MM.1S (cell line): ENCODE measurements at regions not wholly inside any gene's neighbourhood (a gene's known extent, or its start where the extent isn't known, plus 50 kb on each side); places are given as distances from the start of the nearest gene placed in this dataset.

Experiments
- DNase-seq: peaks from one replicate; pipeline ENCODE4 v3.0.0-alpha.2; 2015
- H2AFZ ChIP-seq: fragments of 300-600 bp; sonication (generic); 2 replicates; pipeline ENCODE4 v1.6.0; 2016; ENCODE audit warnings: antibody characterized with exemption, low read length
- H3F3A ChIP-seq: fragments of 300-600 bp; sonication (generic); 2 replicates; pipeline ENCODE4 v1.6.1; 2016; ENCODE audit warnings: mild to moderate bottlenecking, antibody characterized with exemption, low read length, moderate library complexity, mixed read lengths; ENCODE audit not compliant: insufficient read depth
- H3K27ac ChIP-seq: fragments of 300-600 bp; sonication (generic); 2 replicates; pipeline ENCODE4 v1.5.1; 2016; ENCODE audit warnings: mild to moderate bottlenecking, low read length
- H3K27me3 ChIP-seq: fragments of 300-600 bp; sonication (generic); replicated peaks from 2 replicates; pipeline ENCODE4 v1.6.0; 2016; ENCODE audit warnings: low read length; ENCODE audit not compliant: insufficient read depth
- H3K36me3 ChIP-seq: fragments of 300-600 bp; sonication (generic); replicated peaks from 2 replicates; pipeline ENCODE4 v1.6.1; 2016; ENCODE audit warnings: mild to moderate bottlenecking, low read length, mixed read lengths; ENCODE audit not compliant: insufficient read depth
- H3K4me1 ChIP-seq: fragments of 300-600 bp; sonication (generic); 2 replicates; pipeline ENCODE4 v1.6.1; 2016; ENCODE audit warnings: low read length, mixed read lengths
- H3K4me2 ChIP-seq: fragments of 300-600 bp; sonication (generic); 2 replicates; pipeline ENCODE4 v1.6.0; 2016; ENCODE audit warnings: low read depth, low read length
- H3K4me3 ChIP-seq: fragments of 300-600 bp; sonication (generic); 2 replicates; pipeline ENCODE4 v1.5.1; 2016; ENCODE audit warnings: low read length, mixed read lengths
- H3K79me2 ChIP-seq: fragments of 300-600 bp; sonication (generic); 2 replicates; pipeline ENCODE4 v1.6.1; 2016; ENCODE audit warnings: mixed run types, low read length, mixed read lengths
- H3K9ac ChIP-seq: fragments of 300-600 bp; sonication (generic); 2 replicates; pipeline ENCODE4 v1.6.1; 2016; ENCODE audit warnings: low read length, mixed read lengths
- H3K9me2 ChIP-seq: fragments of 300-600 bp; sonication (generic); replicated peaks from 2 replicates; pipeline ENCODE4 v1.6.1; 2016; ENCODE audit warnings: mild to moderate bottlenecking, low read length, mixed read lengths; ENCODE audit not compliant: insufficient read depth
- H3K9me3 ChIP-seq: fragments of 300-600 bp; sonication (generic); replicated peaks from 2 replicates; pipeline ENCODE4 v1.6.1; 2016; ENCODE audit warnings: mild to moderate bottlenecking, low read length, mixed read lengths; ENCODE audit not compliant: insufficient read depth
- H4K20me1 ChIP-seq: fragments of 300-600 bp; sonication (generic); 2 replicates; pipeline ENCODE4 v1.6.1; 2016; ENCODE audit warnings: mild to moderate bottlenecking, low read length, moderate library complexity, mixed read lengths; ENCODE audit not compliant: insufficient read depth
- EZH2 ChIP-seq: fragments of 300-600 bp; sonication (generic); optimal IDR thresholded peaks from 2 replicates; pipeline ENCODE3; 2017; ENCODE audit warnings: low read depth, mild to moderate bottlenecking, antibody characterized with exemption, low read length, mixed read lengths
- EZH2phosphoT487 ChIP-seq: fragments of 300-600 bp; sonication (generic); IDR thresholded peaks from 2 replicates; pipeline ENCODE4 v1.6.1; 2018; ENCODE audit warnings: antibody characterized with exemption, low read length
- TF ChIP-seq, protein P1 (sequence below): fragments of 300-600 bp; sonication (generic); IDR thresholded peaks from 2 replicates; pipeline ENCODE4 v1.5.1; 2016; ENCODE audit warnings: antibody characterized with exemption, low read length, mixed read lengths

DNA sequence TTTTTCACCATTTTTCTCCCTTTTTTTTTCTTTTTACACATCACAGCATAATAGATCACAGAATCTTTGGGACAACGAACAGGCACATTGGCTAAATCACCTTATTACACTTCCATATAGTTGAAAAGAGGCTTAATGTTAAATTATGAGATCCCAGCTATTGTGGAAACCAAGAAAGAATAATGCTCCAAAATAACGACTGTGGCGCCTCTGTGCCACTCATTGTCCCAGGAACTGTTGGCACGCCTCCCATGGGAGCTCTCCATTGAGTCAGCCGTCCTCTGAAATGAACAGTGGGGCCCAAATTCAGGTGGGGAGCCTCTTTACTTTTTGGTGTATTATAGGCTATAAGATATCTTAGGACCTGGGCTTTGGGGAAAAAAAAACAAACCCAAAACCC lies 82.2 kb upstream of the NFIB start:
- Histone ChIP-seq H3K27ac (no peak overlapping the region), H3K9ac (no peak overlapping the region), H3K36me3 (no peaks in the 10 kb centered on the region), H3K79me2 (no peaks in the 10 kb centered on the region), H2AFZ (no peak overlapping the region), H4K20me1 (no peaks in the 10 kb centered on the region), H3K9me3 (no peaks in the 10 kb centered on the region), H3K4me1 (no peaks in the 10 kb centered on the region), H3K9me2 (no peaks in the 10 kb centered on the region), H3F3A (no peaks in the 10 kb centered on the region), H3K4me2 (no peak overlapping the region), H3K4me3 (no peak overlapping the region), H3K27me3 (no peaks in the 10 kb centered on the region)
- TF ChIP-seq, protein P1, sequence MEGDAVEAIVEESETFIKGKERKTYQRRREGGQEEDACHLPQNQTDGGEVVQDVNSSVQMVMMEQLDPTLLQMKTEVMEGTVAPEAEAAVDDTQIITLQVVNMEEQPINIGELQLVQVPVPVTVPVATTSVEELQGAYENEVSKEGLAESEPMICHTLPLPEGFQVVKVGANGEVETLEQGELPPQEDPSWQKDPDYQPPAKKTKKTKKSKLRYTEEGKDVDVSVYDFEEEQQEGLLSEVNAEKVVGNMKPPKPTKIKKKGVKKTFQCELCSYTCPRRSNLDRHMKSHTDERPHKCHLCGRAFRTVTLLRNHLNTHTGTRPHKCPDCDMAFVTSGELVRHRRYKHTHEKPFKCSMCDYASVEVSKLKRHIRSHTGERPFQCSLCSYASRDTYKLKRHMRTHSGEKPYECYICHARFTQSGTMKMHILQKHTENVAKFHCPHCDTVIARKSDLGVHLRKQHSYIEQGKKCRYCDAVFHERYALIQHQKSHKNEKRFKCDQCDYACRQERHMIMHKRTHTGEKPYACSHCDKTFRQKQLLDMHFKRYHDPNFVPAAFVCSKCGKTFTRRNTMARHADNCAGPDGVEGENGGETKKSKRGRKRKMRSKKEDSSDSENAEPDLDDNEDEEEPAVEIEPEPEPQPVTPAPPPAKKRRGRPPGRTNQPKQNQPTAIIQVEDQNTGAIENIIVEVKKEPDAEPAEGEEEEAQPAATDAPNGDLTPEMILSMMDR: no peak
- TF ChIP-seq EZH2phosphoT487 (no peak), EZH2 (no peak)
- no peak for DNase-seq

DNA sequence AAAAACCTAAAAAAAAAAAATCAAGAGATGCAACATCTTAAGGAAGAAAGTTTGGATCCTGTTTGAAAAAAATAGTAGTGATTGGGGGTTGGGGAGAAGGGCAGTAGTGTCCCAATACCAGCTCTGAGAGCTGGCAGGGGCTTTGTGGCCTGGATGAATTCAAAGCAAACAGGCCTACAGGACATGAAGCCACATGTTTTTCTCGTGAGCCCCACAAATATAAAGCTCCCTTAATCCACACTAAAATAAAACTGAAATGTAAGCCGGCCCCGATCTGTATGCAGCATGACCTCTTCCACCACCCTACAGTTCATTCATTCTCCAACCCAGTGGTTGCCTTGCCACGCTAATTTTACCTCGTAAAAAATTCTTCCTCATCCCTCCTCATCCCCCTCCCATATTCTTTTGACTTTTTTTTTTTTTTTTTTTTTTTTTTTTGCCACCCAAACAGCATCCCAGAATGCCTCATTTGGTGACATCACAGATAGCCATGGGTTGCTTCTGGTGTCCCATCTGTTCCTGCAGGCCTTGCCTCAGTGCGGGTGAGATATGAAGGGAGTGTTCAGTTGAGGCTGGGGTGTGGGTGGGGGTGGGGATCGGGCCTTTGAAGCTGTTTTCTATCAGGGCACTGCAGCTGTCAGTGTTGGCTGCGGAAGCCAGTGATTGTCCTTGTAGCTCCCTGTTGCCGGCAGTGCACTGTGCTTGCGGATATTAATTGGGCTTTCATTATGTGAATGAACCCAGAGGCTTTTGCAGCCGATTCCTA lies 81.6 kb upstream of the NFIB start:
- H3K27me3 ChIP-seq: no peaks in the 10 kb centered on the region
- no peaks in the 10 kb centered on the region for H3K79me2 ChIP-seq
- H3K9me3 ChIP-seq: no peaks in the 10 kb centered on the region
- H4K20me1 ChIP-seq: no peaks in the 10 kb centered on the region
- no peak overlapping the region for H3K27ac ChIP-seq
- no peaks in the 10 kb centered on the region for H3K4me1 ChIP-seq
- no peak overlapping the region for H3K4me2 ChIP-seq
- H3K9me2 ChIP-seq: no peaks in the 10 kb centered on the region
- no peak overlapping the region for H3K4me3 ChIP-seq
- no peak for DNase-seq
- no peak overlapping the region for H2AFZ ChIP-seq
- no peak overlapping the region for H3K9ac ChIP-seq
- H3F3A ChIP-seq: no peaks in the 10 kb centered on the region
- H3K36me3 ChIP-seq: no peaks in the 10 kb centered on the region
- TF ChIP-seq EZH2 (no peak), EZH2phosphoT487 (no peak)
- TF ChIP-seq, protein P1: no peak

DNA sequence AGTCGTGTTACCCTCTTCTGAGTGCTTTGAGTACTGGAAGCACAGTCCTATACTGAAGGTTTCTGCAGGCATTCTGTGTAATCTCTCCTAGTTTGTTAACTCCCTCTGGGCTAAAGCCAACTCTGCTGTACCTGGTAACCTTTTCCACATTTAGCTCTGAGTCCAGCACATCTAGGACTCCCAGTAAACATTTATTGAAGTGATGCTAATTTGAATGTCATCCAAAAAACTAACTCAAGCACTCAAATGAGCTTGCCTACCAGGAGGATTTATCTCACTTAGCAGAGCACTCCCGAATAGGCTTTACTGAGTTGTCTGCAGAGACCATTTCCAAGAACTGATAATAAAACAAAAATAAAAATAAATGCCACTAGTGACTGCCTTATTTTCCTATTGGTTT lies 79.5 kb upstream of the NFIB start:
- DNase-seq: no peak
- Histone ChIP-seq H3K9ac (no peak overlapping the region), H3K4me2 (no peak overlapping the region), H3K9me2 (no peaks in the 10 kb centered on the region), H2AFZ (no peak overlapping the region), H3F3A (no peaks in the 10 kb centered on the region), H3K36me3 (no peaks in the 10 kb centered on the region), H3K79me2 (no peaks in the 10 kb centered on the region), H4K20me1 (no peaks in the 10 kb centered on the region), H3K27me3 (no peaks in the 10 kb centered on the region), H3K4me3 (no peak overlapping the region), H3K9me3 (no peaks in the 10 kb centered on the region), H3K4me1 (no peaks in the 10 kb centered on the region), H3K27ac (no peak overlapping the region)
- TF ChIP-seq EZH2 (no peak), EZH2phosphoT487 (no peak)
- TF ChIP-seq, protein P1: no peak
